ENCODE measurements at regions not wholly inside any gene's neighbourhood (a gene's known extent, or its start where the extent isn't known, plus 50 kb on each side); places are given as distances from the start of the nearest gene placed in this dataset.

DNA sequence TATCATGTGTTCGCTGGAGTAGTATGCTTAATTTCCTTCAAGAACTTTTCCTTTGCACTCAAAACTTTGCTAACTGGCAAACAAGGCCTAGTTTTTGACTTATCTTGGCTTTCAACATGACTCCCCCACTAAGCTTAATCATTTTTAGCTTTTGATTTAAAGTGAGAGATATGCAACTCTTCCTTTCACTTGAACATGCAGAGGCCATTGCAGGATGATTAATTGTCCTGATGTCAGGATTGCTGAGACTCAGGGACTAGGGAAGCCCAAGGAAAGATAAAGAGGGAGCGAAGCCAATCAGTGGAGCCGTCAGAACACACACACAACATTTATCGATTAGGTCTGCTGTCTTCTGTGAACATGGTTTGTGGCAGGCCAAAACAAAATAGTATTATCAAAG, 491.4 kb downstream of the CBLN4 start:
- no peaks in the 10 kb centered on the region for H4K20me1 ChIP-seq (replicated peaks; ENCODE audit: insufficient read depth)
- H3K4me2 ChIP-seq = no peak overlapping the region
- no peaks in the 10 kb centered on the region for H3K4me1 ChIP-seq (ENCODE audit: insufficient read depth)
- no peak overlapping the region for H3K4me3 ChIP-seq
- no peak for DNase-seq (ENCODE audit: low spot score)
- H3K27ac ChIP-seq (ENCODE audit: low read depth) = no peak overlapping the region
- H3F3A ChIP-seq (replicated peaks; ENCODE audit: low read depth) = no peaks in the 10 kb centered on the region
- Mint-ChIP-seq H3K27me3 (ENCODE audit: insufficient read depth, low read depth, poor library complexity) (peaks cover 4% of the 10 kb centered on the region), H3K4me3 (no peak overlapping the region), H3K36me3 (ENCODE audit: low read depth) (peaks cover 22% of the 10 kb centered on the region; the same call in 2 of the 3 replicates), H3K4me1 (no peaks in the 10 kb centered on the region), H3K9me3 (peaks cover 96% of the 10 kb centered on the region), H3K27ac (no peak overlapping the region)
- H3K79me2 ChIP-seq (replicated peaks; ENCODE audit: insufficient read depth) = no peaks in the 10 kb centered on the region
- H3K36me3 ChIP-seq (ENCODE audit: insufficient read depth) = no peaks in the 10 kb centered on the region; the same call in 1 of the 2 replicates
- H2AFZ ChIP-seq = no peak overlapping the region
- no peaks in the 10 kb centered on the region for H3K27me3 ChIP-seq (ENCODE audit: insufficient read depth)
- H3K9me2 ChIP-seq (ENCODE audit: insufficient read depth) = no peaks in the 10 kb centered on the region
- TF ChIP-seq EZH2phosphoT487 (IDR thresholded peaks at IDR 0.05; ENCODE audit: unreplicated experiment) (no peak), POLR2AphosphoS5 (IDR thresholded peaks at IDR 0.05; ENCODE audit: low read depth) (no peak), JUNB (IDR thresholded peaks at IDR 0.05; ENCODE audit: unreplicated experiment) (no peak), CREB1 (CRISPR knock-in tag; IDR thresholded peaks at IDR 0.05; ENCODE audit: low read depth) (no peak), STAT1 (IDR thresholded peaks at IDR 0.05; ENCODE audit: unreplicated experiment) (no peak), NANOG (IDR thresholded peaks at IDR 0.05; ENCODE audit: borderline replicate concordance) (no peak), EZH2 (IDR thresholded peaks at IDR 0.05; ENCODE audit: low read depth, unreplicated experiment) (no peak), ZNF331 (CRISPR knock-in tag; IDR thresholded peaks at IDR 0.05; ENCODE audit: low read depth) (no peak), ZNF114 (CRISPR knock-in tag; IDR thresholded peaks at IDR 0.05) (no peak)
- TF ChIP-seq, protein P1, sequence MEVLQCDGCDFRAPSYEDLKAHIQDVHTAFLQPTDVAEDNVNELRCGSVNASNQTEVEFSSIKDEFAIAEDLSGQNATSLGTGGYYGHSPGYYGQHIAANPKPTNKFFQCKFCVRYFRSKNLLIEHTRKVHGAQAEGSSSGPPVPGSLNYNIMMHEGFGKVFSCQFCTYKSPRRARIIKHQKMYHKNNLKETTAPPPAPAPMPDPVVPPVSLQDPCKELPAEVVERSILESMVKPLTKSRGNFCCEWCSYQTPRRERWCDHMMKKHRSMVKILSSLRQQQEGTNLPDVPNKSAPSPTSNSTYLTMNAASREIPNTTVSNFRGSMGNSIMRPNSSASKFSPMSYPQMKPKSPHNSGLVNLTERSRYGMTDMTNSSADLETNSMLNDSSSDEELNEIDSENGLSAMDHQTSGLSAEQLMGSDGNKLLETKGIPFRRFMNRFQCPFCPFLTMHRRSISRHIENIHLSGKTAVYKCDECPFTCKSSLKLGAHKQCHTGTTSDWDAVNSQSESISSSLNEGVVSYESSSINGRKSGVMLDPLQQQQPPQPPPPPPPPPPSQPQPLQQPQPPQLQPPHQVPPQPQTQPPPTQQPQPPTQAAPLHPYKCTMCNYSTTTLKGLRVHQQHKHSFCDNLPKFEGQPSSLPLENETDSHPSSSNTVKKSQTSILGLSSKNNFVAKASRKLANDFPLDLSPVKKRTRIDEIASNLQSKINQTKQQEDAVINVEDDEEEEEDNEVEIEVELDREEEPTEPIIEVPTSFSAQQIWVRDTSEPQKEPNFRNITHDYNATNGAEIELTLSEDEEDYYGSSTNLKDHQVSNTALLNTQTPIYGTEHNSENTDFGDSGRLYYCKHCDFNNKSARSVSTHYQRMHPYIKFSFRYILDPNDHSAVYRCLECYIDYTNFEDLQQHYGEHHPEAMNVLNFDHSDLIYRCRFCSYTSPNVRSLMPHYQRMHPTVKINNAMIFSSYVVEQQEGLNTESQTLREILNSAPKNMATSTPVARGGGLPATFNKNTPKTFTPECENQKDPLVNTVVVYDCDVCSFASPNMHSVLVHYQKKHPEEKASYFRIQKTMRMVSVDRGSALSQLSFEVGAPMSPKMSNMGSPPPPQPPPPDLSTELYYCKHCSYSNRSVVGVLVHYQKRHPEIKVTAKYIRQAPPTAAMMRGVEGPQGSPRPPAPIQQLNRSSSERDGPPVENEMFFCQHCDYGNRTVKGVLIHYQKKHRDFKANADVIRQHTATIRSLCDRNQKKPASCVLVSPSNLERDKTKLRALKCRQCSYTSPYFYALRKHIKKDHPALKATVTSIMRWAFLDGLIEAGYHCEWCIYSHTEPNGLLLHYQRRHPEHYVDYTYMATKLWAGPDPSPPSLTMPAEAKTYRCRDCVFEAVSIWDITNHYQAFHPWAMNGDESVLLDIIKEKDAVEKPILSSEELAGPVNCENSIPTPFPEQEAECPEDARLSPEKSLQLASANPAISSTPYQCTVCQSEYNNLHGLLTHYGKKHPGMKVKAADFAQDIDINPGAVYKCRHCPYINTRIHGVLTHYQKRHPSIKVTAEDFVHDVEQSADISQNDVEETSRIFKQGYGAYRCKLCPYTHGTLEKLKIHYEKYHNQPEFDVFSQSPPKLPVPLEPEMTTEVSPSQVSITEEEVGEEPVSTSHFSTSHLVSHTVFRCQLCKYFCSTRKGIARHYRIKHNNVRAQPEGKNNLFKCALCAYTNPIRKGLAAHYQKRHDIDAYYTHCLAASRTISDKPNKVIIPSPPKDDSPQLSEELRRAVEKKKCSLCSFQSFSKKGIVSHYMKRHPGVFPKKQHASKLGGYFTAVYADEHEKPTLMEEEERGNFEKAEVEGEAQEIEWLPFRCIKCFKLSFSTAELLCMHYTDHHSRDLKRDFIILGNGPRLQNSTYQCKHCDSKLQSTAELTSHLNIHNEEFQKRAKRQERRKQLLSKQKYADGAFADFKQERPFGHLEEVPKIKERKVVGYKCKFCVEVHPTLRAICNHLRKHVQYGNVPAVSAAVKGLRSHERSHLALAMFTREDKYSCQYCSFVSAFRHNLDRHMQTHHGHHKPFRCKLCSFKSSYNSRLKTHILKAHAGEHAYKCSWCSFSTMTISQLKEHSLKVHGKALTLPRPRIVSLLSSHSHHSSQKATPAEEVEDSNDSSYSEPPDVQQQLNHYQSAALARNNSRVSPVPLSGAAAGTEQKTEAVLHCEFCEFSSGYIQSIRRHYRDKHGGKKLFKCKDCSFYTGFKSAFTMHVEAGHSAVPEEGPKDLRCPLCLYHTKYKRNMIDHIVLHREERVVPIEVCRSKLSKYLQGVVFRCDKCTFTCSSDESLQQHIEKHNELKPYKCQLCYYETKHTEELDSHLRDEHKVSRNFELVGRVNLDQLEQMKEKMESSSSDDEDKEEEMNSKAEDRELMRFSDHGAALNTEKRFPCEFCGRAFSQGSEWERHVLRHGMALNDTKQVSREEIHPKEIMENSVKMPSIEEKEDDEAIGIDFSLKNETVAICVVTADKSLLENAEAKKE (CRISPR knock-in tag; IDR thresholded peaks at IDR 0.05) = no peak
- TF ChIP-seq, protein P2, sequence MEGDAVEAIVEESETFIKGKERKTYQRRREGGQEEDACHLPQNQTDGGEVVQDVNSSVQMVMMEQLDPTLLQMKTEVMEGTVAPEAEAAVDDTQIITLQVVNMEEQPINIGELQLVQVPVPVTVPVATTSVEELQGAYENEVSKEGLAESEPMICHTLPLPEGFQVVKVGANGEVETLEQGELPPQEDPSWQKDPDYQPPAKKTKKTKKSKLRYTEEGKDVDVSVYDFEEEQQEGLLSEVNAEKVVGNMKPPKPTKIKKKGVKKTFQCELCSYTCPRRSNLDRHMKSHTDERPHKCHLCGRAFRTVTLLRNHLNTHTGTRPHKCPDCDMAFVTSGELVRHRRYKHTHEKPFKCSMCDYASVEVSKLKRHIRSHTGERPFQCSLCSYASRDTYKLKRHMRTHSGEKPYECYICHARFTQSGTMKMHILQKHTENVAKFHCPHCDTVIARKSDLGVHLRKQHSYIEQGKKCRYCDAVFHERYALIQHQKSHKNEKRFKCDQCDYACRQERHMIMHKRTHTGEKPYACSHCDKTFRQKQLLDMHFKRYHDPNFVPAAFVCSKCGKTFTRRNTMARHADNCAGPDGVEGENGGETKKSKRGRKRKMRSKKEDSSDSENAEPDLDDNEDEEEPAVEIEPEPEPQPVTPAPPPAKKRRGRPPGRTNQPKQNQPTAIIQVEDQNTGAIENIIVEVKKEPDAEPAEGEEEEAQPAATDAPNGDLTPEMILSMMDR (conservative IDR thresholded peaks at IDR 0.05; ENCODE audit: low read depth in 2 of 2) = no peak
- TF ChIP-seq, protein P3, sequence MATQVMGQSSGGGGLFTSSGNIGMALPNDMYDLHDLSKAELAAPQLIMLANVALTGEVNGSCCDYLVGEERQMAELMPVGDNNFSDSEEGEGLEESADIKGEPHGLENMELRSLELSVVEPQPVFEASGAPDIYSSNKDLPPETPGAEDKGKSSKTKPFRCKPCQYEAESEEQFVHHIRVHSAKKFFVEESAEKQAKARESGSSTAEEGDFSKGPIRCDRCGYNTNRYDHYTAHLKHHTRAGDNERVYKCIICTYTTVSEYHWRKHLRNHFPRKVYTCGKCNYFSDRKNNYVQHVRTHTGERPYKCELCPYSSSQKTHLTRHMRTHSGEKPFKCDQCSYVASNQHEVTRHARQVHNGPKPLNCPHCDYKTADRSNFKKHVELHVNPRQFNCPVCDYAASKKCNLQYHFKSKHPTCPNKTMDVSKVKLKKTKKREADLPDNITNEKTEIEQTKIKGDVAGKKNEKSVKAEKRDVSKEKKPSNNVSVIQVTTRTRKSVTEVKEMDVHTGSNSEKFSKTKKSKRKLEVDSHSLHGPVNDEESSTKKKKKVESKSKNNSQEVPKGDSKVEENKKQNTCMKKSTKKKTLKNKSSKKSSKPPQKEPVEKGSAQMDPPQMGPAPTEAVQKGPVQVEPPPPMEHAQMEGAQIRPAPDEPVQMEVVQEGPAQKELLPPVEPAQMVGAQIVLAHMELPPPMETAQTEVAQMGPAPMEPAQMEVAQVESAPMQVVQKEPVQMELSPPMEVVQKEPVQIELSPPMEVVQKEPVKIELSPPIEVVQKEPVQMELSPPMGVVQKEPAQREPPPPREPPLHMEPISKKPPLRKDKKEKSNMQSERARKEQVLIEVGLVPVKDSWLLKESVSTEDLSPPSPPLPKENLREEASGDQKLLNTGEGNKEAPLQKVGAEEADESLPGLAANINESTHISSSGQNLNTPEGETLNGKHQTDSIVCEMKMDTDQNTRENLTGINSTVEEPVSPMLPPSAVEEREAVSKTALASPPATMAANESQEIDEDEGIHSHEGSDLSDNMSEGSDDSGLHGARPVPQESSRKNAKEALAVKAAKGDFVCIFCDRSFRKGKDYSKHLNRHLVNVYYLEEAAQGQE (IDR thresholded peaks at IDR 0.05; ENCODE audit: unreplicated experiment) = no peak
- TF ChIP-seq, protein P4, sequence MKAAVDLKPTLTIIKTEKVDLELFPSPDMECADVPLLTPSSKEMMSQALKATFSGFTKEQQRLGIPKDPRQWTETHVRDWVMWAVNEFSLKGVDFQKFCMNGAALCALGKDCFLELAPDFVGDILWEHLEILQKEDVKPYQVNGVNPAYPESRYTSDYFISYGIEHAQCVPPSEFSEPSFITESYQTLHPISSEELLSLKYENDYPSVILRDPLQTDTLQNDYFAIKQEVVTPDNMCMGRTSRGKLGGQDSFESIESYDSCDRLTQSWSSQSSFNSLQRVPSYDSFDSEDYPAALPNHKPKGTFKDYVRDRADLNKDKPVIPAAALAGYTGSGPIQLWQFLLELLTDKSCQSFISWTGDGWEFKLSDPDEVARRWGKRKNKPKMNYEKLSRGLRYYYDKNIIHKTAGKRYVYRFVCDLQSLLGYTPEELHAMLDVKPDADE (IDR thresholded peaks at IDR 0.05) = no peak
- no peak for ATAC-seq

Measured in GM23338 (cell line).